ENCODE measurements at regions not wholly inside any gene's neighbourhood (a gene's known extent, or its start where the extent isn't known, plus 50 kb on each side); places are given as distances from the start of the nearest gene placed in this dataset.

GRCh38 chr3:72459588-72459987 lies 388.7 kb downstream of the SHQ1 start:
- H3K4me3 ChIP-seq (ENCODE audit: low read depth, low read length) = no peak overlapping the region
- TF ChIP-seq CTCF (IDR thresholded peaks at IDR 0.05; ENCODE audit: low read depth, low read length, missing control alignments) = no peak
- DNase-seq (ENCODE audit: low read depth) = no peak
- in situ Hi-C loops (cut with HindIII; ENCODE audit: low sequenced_read_pairs) = no loop called here

- H3K4me3 ChIP-seq (ENCODE audit: low read depth, low read length) = no peak overlapping the region
- TF ChIP-seq CTCF (IDR thresholded peaks at IDR 0.05; ENCODE audit: low read depth, low read length, missing control alignments) = no peak
- DNase-seq (ENCODE audit: low read depth) = no peak
- in situ Hi-C loops (cut with HindIII; ENCODE audit: low sequenced_read_pairs) = no loop called here
Measured at GRCh38 chr3:72458375-72458774, 389.9 kb downstream of the SHQ1 start.

- in situ Hi-C loops (cut with HindIII; ENCODE audit: low sequenced_read_pairs) = no loop called here
- no peak for DNase-seq (ENCODE audit: low read depth)
- TF ChIP-seq CTCF (IDR thresholded peaks at IDR 0.05; ENCODE audit: low read depth, low read length, missing control alignments) = no peak
- no peak overlapping the region for H3K4me3 ChIP-seq (ENCODE audit: low read depth, low read length)
Measured at GRCh38 chr3:72454441-72454840, 393.8 kb downstream of the SHQ1 start.

GRCh38 chr3:72453706-72454105 lies 394.5 kb downstream of the SHQ1 start:
- in situ Hi-C loops (cut with HindIII; ENCODE audit: low sequenced_read_pairs) = no loop called here
- H3K4me3 ChIP-seq (ENCODE audit: low read depth, low read length) = no peak overlapping the region
- TF ChIP-seq CTCF (IDR thresholded peaks at IDR 0.05; ENCODE audit: low read depth, low read length, missing control alignments) = no peak
- no peak for DNase-seq (ENCODE audit: low read depth)

- TF ChIP-seq CTCF (IDR thresholded peaks at IDR 0.05; ENCODE audit: low read depth, low read length, missing control alignments) = no peak
- DNase-seq (ENCODE audit: low read depth) = no peak
- no peak overlapping the region for H3K4me3 ChIP-seq (ENCODE audit: low read depth, low read length)
- in situ Hi-C loops (cut with HindIII; ENCODE audit: low sequenced_read_pairs) = no loop called here
Measured at GRCh38 chr3:72452745-72453144, 395.5 kb downstream of the SHQ1 start.

- no peak for TF ChIP-seq CTCF (IDR thresholded peaks at IDR 0.05; ENCODE audit: low read depth, low read length, missing control alignments)
- no peak for DNase-seq (ENCODE audit: low read depth)
- no peak overlapping the region for H3K4me3 ChIP-seq (ENCODE audit: low read depth, low read length)
- in situ Hi-C loops (cut with HindIII; ENCODE audit: low sequenced_read_pairs) = no loop called here
Measured at GRCh38 chr3:72451841-72452240, 396.4 kb downstream of the SHQ1 start.

GRCh38 chr3:72449551-72449950 lies 398.7 kb downstream of the SHQ1 start:
- no peak for DNase-seq (ENCODE audit: low read depth)
- in situ Hi-C loops (cut with HindIII; ENCODE audit: low sequenced_read_pairs) = no loop called here
- H3K4me3 ChIP-seq (ENCODE audit: low read depth, low read length) = no peak overlapping the region
- no peak for TF ChIP-seq CTCF (IDR thresholded peaks at IDR 0.05; ENCODE audit: low read depth, low read length, missing control alignments)
